ENCODE measurements at regions not wholly inside any gene's neighbourhood (a gene's known extent, or its start where the extent isn't known, plus 50 kb on each side); places are given as distances from the start of the nearest gene placed in this dataset.
"Not testable (repeated sequence)": the region's sequence is repeated elsewhere in the genome, so short reads cannot be mapped to it uniquely, and the experiment has no call there.

DNA sequence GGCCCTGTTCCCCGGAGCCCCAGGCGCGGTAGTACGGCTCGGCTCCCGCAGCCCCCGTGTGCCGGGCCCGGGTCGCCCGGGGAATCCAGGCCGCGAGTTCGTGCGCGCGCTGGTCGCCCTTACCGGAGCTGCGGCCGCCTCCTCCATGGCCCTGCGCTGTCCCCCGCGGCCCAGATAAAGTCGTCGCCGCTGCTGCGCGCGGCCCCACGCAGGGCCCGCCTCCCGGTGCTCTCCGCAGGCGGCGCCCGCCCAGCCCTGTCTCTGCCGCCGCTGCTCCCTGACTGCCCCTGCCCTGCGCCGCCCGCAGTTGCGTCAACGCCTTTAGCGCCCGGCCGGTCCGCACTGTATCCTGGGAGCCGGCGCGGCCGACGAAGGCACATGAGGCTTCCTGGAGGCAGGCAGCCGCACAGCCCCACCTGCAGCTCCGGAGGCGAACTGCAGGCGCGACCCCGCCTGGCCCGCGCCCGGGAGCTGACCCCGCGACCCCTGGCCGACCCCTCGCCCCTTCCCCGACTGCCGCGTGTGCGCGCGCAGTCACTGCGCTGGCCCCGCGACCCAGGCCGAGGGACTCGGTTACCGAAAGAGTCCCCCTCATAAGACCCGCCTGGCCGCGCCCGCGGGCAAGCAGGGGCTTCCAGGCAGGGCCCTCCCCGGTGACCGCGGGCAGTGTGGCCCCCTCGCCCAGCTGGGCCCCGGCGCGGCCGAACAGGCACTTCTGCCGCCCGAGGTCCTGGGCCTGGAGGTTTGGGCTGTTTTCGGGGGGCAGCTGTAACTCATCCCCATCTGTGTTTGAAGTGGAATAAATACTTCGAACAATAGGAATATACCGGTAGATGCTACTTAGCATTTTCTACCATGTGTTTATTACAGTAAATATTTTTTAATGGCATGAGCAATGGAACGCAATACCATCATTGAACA is 127.1 kb upstream of the ZNF746 start:
- Histone ChIP-seq H3K9me3 (ENCODE audit: insufficient read depth, low read depth, low read length) (no peaks in the 10 kb centered on the region), H3K27me3 (ENCODE audit: insufficient read depth, low read length, poor library complexity, severe bottlenecking) (peaks cover 5% of the 10 kb centered on the region), H3K79me2 (ENCODE audit: insufficient read depth, low read length) (peaks cover 38% of the 10 kb centered on the region), H3K9ac (ENCODE audit: low read depth, low read length, poor library complexity, severe bottlenecking) (peak overlapping the region; percentile 94), H3K9me2 (replicated peaks; ENCODE audit: low read depth, low read length) (no peaks in the 10 kb centered on the region), H3F3A (ENCODE audit: low read depth) (no peaks in the 10 kb centered on the region), H3K4me3 (ENCODE audit: low read length, poor library complexity, severe bottlenecking) (peak overlapping the region; percentile 96), H2AFZ (ENCODE audit: low read length) (peak overlapping the region; percentile 99), H4K20me1 (ENCODE audit: insufficient read depth, low read length, poor library complexity, severe bottlenecking) (peaks cover 27% of the 10 kb centered on the region), H3K4me1 (ENCODE audit: insufficient read depth, low read length, poor library complexity, severe bottlenecking) (peaks cover 36% of the 10 kb centered on the region), H3K36me3 (ENCODE audit: insufficient read depth, low read length) (peaks cover 14% of the 10 kb centered on the region; the same call in 1 of the 2 replicates), H3K4me2 (ENCODE audit: low read depth, low read length, poor library complexity, severe bottlenecking) (peak overlapping the region; percentile 93)
- TF ChIP-seq, protein P1, sequence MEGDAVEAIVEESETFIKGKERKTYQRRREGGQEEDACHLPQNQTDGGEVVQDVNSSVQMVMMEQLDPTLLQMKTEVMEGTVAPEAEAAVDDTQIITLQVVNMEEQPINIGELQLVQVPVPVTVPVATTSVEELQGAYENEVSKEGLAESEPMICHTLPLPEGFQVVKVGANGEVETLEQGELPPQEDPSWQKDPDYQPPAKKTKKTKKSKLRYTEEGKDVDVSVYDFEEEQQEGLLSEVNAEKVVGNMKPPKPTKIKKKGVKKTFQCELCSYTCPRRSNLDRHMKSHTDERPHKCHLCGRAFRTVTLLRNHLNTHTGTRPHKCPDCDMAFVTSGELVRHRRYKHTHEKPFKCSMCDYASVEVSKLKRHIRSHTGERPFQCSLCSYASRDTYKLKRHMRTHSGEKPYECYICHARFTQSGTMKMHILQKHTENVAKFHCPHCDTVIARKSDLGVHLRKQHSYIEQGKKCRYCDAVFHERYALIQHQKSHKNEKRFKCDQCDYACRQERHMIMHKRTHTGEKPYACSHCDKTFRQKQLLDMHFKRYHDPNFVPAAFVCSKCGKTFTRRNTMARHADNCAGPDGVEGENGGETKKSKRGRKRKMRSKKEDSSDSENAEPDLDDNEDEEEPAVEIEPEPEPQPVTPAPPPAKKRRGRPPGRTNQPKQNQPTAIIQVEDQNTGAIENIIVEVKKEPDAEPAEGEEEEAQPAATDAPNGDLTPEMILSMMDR (conservative IDR thresholded peaks at IDR 0.05; ENCODE audit: low read length), result peak; percentile 65
- no peak for TF ChIP-seq EZH2phosphoT487 (IDR thresholded peaks at IDR 0.05; ENCODE audit: borderline replicate concordance)

DNA sequence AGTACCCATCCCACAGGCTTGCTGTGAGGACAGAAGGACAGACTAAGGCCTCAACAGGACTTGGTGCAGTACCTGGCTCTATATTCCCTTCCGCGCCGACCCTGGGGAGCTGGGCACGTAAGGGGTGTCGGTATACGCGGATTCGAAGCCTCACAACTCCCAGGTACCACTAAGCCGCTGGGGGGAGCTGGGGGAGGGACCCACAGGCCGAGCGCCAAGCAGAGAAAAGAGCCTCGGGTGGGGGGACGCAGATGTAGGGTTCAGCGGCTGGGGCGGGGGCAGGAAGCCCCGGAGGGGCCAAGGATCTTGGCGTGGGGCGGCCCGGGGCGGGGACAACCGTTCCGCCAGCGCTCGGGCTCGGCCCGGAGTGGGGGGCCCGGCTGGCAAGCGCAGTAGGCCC is 126.4 kb upstream of the ZNF746 start:
- Histone ChIP-seq H3K4me2 (ENCODE audit: low read depth, low read length, poor library complexity, severe bottlenecking) (peak overlapping the region; percentile 93), H3K4me1 (ENCODE audit: insufficient read depth, low read length, poor library complexity, severe bottlenecking) (peaks cover 36% of the 10 kb centered on the region), H3K4me3 (ENCODE audit: low read length, poor library complexity, severe bottlenecking) (peak overlapping the region; percentile 96), H3K9me3 (ENCODE audit: insufficient read depth, low read depth, low read length) (no peaks in the 10 kb centered on the region), H3K9ac (ENCODE audit: low read depth, low read length, poor library complexity, severe bottlenecking) (peak overlapping the region; percentile 94), H3K79me2 (ENCODE audit: insufficient read depth, low read length) (peaks cover 38% of the 10 kb centered on the region), H3K27me3 (ENCODE audit: insufficient read depth, low read length, poor library complexity, severe bottlenecking) (peaks cover 5% of the 10 kb centered on the region), H3K36me3 (ENCODE audit: insufficient read depth, low read length) (peaks cover 20% of the 10 kb centered on the region; the same call in 1 of the 2 replicates), H4K20me1 (ENCODE audit: insufficient read depth, low read length, poor library complexity, severe bottlenecking) (peaks cover 27% of the 10 kb centered on the region), H3K9me2 (replicated peaks; ENCODE audit: low read depth, low read length) (no peaks in the 10 kb centered on the region), H2AFZ (ENCODE audit: low read length) (0 out of 2 replicates have a peak overlapping the region, but pooled peaks have one; percentile 99), H3F3A (ENCODE audit: low read depth) (no peaks in the 10 kb centered on the region)
- TF ChIP-seq, protein P1 (conservative IDR thresholded peaks at IDR 0.05; ENCODE audit: low read length), result 0 out of 2 replicates have a peak, but pooled peaks have one; percentile 11
- TF ChIP-seq EZH2phosphoT487 (IDR thresholded peaks at IDR 0.05; ENCODE audit: borderline replicate concordance), result no peak

DNA sequence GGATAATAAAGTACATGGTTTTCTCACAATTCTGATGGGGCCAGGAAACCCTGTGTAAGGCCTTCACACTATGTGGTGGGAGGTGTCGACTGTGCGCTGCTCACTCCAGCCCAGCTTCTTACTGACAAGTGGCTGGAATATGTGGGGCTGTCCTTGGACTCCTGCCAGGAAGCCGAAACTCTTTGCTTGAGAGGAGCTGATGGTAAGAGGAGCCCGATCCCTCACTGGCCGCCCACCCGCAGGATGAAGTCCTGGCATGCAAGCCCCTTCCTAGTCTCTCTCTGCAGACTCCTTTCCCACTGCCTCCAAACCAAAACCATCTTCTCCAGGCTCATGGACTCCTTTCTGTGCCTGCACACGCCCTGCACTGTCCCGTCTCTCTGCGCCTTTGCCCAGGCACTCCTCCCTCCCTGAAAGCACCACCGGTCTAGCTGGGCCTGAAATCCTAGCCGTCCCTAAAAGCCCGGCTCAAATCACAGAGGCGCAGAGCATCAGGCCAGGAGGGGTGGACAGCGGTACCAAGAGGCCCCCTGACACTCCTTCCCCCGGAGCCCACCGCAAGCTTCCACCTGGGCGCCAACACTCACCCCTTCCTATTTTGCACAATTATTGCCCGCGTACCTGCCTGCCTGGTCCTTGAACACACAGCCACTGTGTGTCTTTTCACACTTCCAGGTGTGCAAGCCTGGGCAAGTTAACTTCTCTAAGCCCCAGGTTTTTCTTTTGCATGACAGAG is 125.8 kb upstream of the ZNF746 start:
- not testable (repeated sequence) for H3F3A ChIP-seq (ENCODE audit: low read depth); H2AFZ ChIP-seq (ENCODE audit: low read length); H3K9me2 ChIP-seq (replicated peaks; ENCODE audit: low read depth, low read length); H3K9me3 ChIP-seq (ENCODE audit: insufficient read depth, low read depth, low read length); H3K27me3 ChIP-seq (ENCODE audit: insufficient read depth, low read length, poor library complexity, severe bottlenecking)
- Histone ChIP-seq H3K4me2 (ENCODE audit: low read depth, low read length, poor library complexity, severe bottlenecking) (peak overlapping the region; percentile 93), H3K9ac (ENCODE audit: low read depth, low read length, poor library complexity, severe bottlenecking) (peak overlapping the region; percentile 94), H3K36me3 (ENCODE audit: insufficient read depth, low read length) (peaks cover 26% of the 10 kb centered on the region; the same call in 1 of the 2 replicates), H3K4me1 (ENCODE audit: insufficient read depth, low read length, poor library complexity, severe bottlenecking) (peaks cover 36% of the 10 kb centered on the region), H4K20me1 (ENCODE audit: insufficient read depth, low read length, poor library complexity, severe bottlenecking) (peaks cover 27% of the 10 kb centered on the region), H3K4me3 (ENCODE audit: low read length, poor library complexity, severe bottlenecking) (peak overlapping the region; percentile 96), H3K79me2 (ENCODE audit: insufficient read depth, low read length) (peaks cover 38% of the 10 kb centered on the region)
